HG03521 (cell line): ENCODE measurements at regions not wholly inside any gene's neighbourhood (a gene's known extent, or its start where the extent isn't known, plus 50 kb on each side); places are given as distances from the start of the nearest gene placed in this dataset.

Experiments
- ATAC-seq: cut with Tn5 transposase; IDR thresholded peaks from one replicate; pipeline ENCODE4 v1.9.1; 2021; ENCODE audit warnings: mild to moderate bottlenecking, moderate library complexity; ENCODE audit not compliant: unreplicated experiment

- no peak for ATAC-seq
These were observed 564.9 kb upstream of the MGMT start for GRCh38 chr10:128902031-128902710.

GRCh38 chr10:128907155-128907941 lies 559.7 kb upstream of the MGMT start:
- no peak for ATAC-seq

- ATAC-seq: no peak
These were observed 558.9 kb upstream of the MGMT start for GRCh38 chr10:128908099-128908498.

- ATAC-seq: no peak
These were observed 558.5 kb upstream of the MGMT start for GRCh38 chr10:128908499-128908898.

- ATAC-seq: no peak
These were observed 554.3 kb upstream of the MGMT start for GRCh38 chr10:128912568-128913311.

GRCh38 chr10:128914681-128915080 lies 552.4 kb upstream of the MGMT start:
- ATAC-seq: no peak

- no peak for ATAC-seq
These were observed 551.4 kb upstream of the MGMT start for GRCh38 chr10:128915630-128916029.

- ATAC-seq: no peak
These were observed 550.7 kb upstream of the MGMT start for GRCh38 chr10:128916383-128916782.

- no peak for ATAC-seq
These were observed 545.5 kb upstream of the MGMT start for GRCh38 chr10:128921389-128922022.

- ATAC-seq: no peak
These were observed 544.9 kb upstream of the MGMT start for GRCh38 chr10:128922172-128922571.

- ATAC-seq: no peak
These were observed 544.3 kb upstream of the MGMT start for GRCh38 chr10:128922619-128923196.

GRCh38 chr10:128924918-128925317 lies 542.1 kb upstream of the MGMT start:
- no peak for ATAC-seq

- ATAC-seq: no peak
These were observed 540.3 kb upstream of the MGMT start for GRCh38 chr10:128926711-128927110.

GRCh38 chr10:128927497-128928161 lies 539.4 kb upstream of the MGMT start:
- no peak for ATAC-seq

- no peak for ATAC-seq
These were observed 538.7 kb upstream of the MGMT start for GRCh38 chr10:128928231-128928836.

- ATAC-seq: no peak
These were observed 537.9 kb upstream of the MGMT start for GRCh38 chr10:128929131-128929530.

- no peak for ATAC-seq
These were observed 537.3 kb upstream of the MGMT start for GRCh38 chr10:128929767-128930166.

GRCh38 chr10:128930515-128930914 lies 536.5 kb upstream of the MGMT start:
- no peak for ATAC-seq

- no peak for ATAC-seq
These were observed 534.8 kb upstream of the MGMT start for GRCh38 chr10:128932071-128932820.
